Hepatocyte (in vitro differentiated cells): ENCODE measurements at regions not wholly inside any gene's neighbourhood (a gene's known extent, or its start where the extent isn't known, plus 50 kb on each side); places are given as distances from the start of the nearest gene placed in this dataset.

Experiments
- EZH2 ChIP-seq: fragments of 200-600 bp; sonication (generic); IDR thresholded peaks from 2 replicates; pipeline ENCODE4 v1.6.1; 2016; ENCODE audit warnings: antibody characterized with exemption, mild to moderate bottlenecking, borderline replicate concordance
- TF ChIP-seq, protein P1 (sequence below): fragments of 200-600 bp; sonication (generic); IDR thresholded peaks from 2 replicates; pipeline ENCODE4 v1.5.1; 2016; ENCODE audit warnings: antibody characterized with exemption, mild to moderate bottlenecking; ENCODE audit not compliant: poor library complexity

DNA sequence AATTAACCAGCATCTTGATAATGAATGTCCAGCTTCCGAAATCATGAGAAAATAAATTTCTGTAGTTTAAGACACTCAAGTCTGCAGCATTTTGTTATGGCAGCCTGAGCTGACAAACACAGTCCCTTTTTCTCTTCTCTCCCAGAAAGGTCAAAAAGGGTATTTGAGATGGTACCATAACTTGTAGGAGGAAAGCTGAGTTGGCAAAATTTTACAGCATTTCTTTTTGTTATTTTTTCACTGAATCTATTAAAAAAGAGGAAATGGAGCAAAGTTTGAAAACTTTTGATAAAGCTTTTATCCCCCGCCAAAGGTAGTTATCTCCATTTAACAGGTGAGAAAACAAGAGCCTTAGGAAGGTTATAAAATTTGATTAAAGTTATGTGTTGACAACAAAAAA, 367.6 kb upstream of the TECRL start:
- TF ChIP-seq, protein P1, sequence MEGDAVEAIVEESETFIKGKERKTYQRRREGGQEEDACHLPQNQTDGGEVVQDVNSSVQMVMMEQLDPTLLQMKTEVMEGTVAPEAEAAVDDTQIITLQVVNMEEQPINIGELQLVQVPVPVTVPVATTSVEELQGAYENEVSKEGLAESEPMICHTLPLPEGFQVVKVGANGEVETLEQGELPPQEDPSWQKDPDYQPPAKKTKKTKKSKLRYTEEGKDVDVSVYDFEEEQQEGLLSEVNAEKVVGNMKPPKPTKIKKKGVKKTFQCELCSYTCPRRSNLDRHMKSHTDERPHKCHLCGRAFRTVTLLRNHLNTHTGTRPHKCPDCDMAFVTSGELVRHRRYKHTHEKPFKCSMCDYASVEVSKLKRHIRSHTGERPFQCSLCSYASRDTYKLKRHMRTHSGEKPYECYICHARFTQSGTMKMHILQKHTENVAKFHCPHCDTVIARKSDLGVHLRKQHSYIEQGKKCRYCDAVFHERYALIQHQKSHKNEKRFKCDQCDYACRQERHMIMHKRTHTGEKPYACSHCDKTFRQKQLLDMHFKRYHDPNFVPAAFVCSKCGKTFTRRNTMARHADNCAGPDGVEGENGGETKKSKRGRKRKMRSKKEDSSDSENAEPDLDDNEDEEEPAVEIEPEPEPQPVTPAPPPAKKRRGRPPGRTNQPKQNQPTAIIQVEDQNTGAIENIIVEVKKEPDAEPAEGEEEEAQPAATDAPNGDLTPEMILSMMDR, result no peak
- no peak for TF ChIP-seq EZH2
